Ascending aorta (tissue), 2 donors: ENCODE measurements at regions not wholly inside any gene's neighbourhood (a gene's known extent, or its start where the extent isn't known, plus 50 kb on each side); places are given as distances from the start of the nearest gene placed in this dataset.

Source experiments
- DNase-seq, 2 donors: peaks; one replicate each; pipeline ENCODE4 v3.0.0-alpha.2; 2019; ENCODE audit warnings: low spot score in 2 of 2
- H3K27ac ChIP-seq, 2 donors: fragments of 200-600 bp; sonication (generic); one replicate each; pipeline ENCODE4 v1.5.1; 2016 to 2017; ENCODE audit warnings: mild to moderate bottlenecking in 1 of 2
- H3K27me3 ChIP-seq: fragments of 200-600 bp; sonication (generic); one replicate; pipeline ENCODE4 v1.5.1; 2017
- H3K36me3 ChIP-seq, 2 donors: fragments of 200-600 bp; sonication (generic); one replicate each; pipeline ENCODE4 v1.5.1; 2016
- H3K4me1 ChIP-seq, 2 donors: fragments of 200-600 bp; sonication (generic); one replicate each; pipeline ENCODE4 v1.5.1; 2016 to 2017; ENCODE audit warnings: mild to moderate bottlenecking in 1 of 2
- H3K4me3 ChIP-seq, 2 donors: fragments of 200-600 bp; sonication (generic); one replicate each; pipeline ENCODE4 v1.5.1; 2016 to 2017; ENCODE audit warnings: mild to moderate bottlenecking in 1 of 2
- H3K9me3 ChIP-seq, 2 donors: fragments of 200-600 bp; sonication (generic); one replicate each; pipeline ENCODE4 v1.5.1; 2016
- intact Hi-C: fragments of 100-400 bp; cut with DNase I; formaldehyde crosslinking; loops from one replicate; pipeline ENCODE4 v1.15.1; 2023
- TF ChIP-seq, protein P1 (sequence below), 3 experiments: fragments of 200-600 bp in 2 of 3; fragments of 450-650 bp in 1 of 3; sonication (generic) in 2 of 3; IDR thresholded peaks; one replicate each; pipeline ENCODE4 v1.5.1; 2016 to 2019; ENCODE audit warnings: antibody characterized with exemption in 3 of 3, mild to moderate bottlenecking in 1 of 3, moderate library complexity in 1 of 3

- H3K9me3 ChIP-seq, result no peaks in the 10 kb centered on the region
- TF ChIP-seq, protein P1, sequence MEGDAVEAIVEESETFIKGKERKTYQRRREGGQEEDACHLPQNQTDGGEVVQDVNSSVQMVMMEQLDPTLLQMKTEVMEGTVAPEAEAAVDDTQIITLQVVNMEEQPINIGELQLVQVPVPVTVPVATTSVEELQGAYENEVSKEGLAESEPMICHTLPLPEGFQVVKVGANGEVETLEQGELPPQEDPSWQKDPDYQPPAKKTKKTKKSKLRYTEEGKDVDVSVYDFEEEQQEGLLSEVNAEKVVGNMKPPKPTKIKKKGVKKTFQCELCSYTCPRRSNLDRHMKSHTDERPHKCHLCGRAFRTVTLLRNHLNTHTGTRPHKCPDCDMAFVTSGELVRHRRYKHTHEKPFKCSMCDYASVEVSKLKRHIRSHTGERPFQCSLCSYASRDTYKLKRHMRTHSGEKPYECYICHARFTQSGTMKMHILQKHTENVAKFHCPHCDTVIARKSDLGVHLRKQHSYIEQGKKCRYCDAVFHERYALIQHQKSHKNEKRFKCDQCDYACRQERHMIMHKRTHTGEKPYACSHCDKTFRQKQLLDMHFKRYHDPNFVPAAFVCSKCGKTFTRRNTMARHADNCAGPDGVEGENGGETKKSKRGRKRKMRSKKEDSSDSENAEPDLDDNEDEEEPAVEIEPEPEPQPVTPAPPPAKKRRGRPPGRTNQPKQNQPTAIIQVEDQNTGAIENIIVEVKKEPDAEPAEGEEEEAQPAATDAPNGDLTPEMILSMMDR (IDR thresholded peaks at IDR 0.05), result no peak
- H3K4me1 ChIP-seq, result peaks cover 0 to 26% of the 10 kb centered on the region in 2 donors
- H3K36me3 ChIP-seq, result no peaks in the 10 kb centered on the region
- DNase-seq, result no peak
- intact Hi-C loops, result no loop called here
- no peak overlapping the region for H3K4me3 ChIP-seq
- no peaks in the 10 kb centered on the region for H3K27me3 ChIP-seq
- peak overlapping the region; percentile 22 to 71 for H3K27ac ChIP-seq
Observed at GRCh38 chr12:20044846-20045245, 323.5 kb upstream of the PDE3A start.

- Histone ChIP-seq H3K4me3 (no peak overlapping the region), H3K36me3 (no peaks in the 10 kb centered on the region), H3K9me3 (no peaks in the 10 kb centered on the region), H3K27ac (peak overlapping the region in 1 of 2 donors; percentile 19), H3K4me1 (peaks cover 0 to 28% of the 10 kb centered on the region in 2 donors), H3K27me3 (no peaks in the 10 kb centered on the region)
- TF ChIP-seq, protein P1 (IDR thresholded peaks at IDR 0.05), result no peak
- DNase-seq, result no peak
- intact Hi-C loops, result no loop called here
Observed at GRCh38 chr12:20047901-20048300, 320.4 kb upstream of the PDE3A start.

DNA sequence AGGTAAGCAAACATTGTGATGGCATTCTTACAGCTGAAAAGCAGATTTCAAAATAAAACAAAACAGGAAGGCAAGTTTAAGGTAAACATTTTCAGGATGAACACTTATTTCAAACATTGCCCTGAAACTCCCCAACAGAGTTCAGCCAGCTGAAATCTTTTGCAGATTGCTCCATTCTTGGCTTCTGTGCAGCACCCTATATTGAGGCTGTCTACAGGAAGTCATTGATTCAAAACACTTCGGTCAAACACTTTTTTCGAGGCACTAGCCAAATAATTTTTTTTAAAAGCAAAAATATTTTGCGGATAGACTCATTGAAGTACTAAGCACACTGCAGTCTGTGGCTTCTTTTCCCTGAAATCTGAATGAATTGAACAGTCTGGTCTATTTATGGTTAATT lies 318.1 kb upstream of the PDE3A start:
- H3K9me3 ChIP-seq, result no peaks in the 10 kb centered on the region
- no peak overlapping the region for H3K4me3 ChIP-seq
- no peaks in the 10 kb centered on the region for H3K27me3 ChIP-seq
- TF ChIP-seq, protein P1 (IDR thresholded peaks at IDR 0.05), result no peak
- peak overlapping the region; percentile 19 to 31 for H3K27ac ChIP-seq
- no peaks in the 10 kb centered on the region for H3K36me3 ChIP-seq
- peaks cover 0 to 21% of the 10 kb centered on the region in 2 donors for H3K4me1 ChIP-seq
- intact Hi-C loops, result no loop called here
- DNase-seq, result no peak

DNA sequence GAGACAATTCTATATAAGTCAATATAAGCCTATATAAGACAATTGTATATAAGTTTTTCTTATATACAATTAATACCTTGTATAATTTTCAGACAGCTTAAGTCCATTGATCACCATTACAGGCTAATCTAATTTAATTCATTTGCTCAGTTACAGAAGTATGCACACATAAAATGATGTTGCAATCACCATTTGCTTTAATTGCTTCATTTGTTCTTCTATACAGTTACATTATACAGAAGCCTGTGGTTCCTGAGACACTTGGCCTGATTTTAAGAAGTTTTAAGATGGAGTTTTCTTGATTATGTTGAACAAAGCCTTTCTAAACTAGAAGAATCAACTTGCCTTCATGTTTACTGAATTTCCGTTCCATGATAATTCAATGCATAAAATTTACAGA lies 314.6 kb upstream of the PDE3A start:
- Histone ChIP-seq H3K36me3 (no peaks in the 10 kb centered on the region), H3K4me1 (peaks cover 0 to 20% of the 10 kb centered on the region in 2 donors), H3K27ac (no peak overlapping the region), H3K27me3 (no peaks in the 10 kb centered on the region), H3K9me3 (no peaks in the 10 kb centered on the region), H3K4me3 (no peak overlapping the region)
- intact Hi-C loops, result no loop called here
- no peak for DNase-seq
- TF ChIP-seq, protein P1 (IDR thresholded peaks at IDR 0.05), result no peak

GRCh38 chr12:20055856-20056255 lies 312.5 kb upstream of the PDE3A start:
- H3K36me3 ChIP-seq, result no peaks in the 10 kb centered on the region
- H3K9me3 ChIP-seq, result no peaks in the 10 kb centered on the region
- intact Hi-C loops, result loop anchor here (5.0 kb wide), 1 partner anchor 41 kb away; no protein-coding TSS in a partner anchor
- peaks cover 0 to 4% of the 10 kb centered on the region in 2 donors for H3K4me1 ChIP-seq
- H3K27ac ChIP-seq, result peak overlapping the region in 1 of 2 donors; percentile 7
- TF ChIP-seq, protein P1 (IDR thresholded peaks at IDR 0.05), result no peak
- no peaks in the 10 kb centered on the region for H3K27me3 ChIP-seq
- no peak overlapping the region for H3K4me3 ChIP-seq
- no peak for DNase-seq

DNA sequence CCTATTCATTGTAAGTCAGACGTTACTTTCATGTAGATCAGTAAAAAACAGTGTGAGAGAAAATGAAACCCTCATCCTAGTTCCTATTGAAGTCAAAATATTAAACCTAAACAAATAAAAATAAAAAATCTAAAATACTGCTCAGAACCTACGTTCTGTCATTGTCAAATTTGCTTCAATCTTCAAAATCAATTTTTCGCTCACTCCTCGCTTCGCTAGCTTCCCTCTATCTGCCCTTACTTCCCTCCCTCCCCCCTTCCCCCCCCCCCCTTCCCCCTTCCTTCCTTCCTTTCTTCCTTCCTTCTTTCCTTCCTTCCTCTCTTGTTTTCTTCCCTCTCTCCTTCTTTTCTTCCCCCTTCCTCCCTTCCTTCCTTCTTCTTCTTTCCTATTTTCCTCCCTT lies 310.9 kb upstream of the PDE3A start:
- Histone ChIP-seq H3K27ac (no peak overlapping the region), H3K4me3 (no peak overlapping the region), H3K27me3 (no peaks in the 10 kb centered on the region), H3K4me1 (peaks cover 0 to 3% of the 10 kb centered on the region in 2 donors), H3K9me3 (no peaks in the 10 kb centered on the region), H3K36me3 (no peaks in the 10 kb centered on the region)
- DNase-seq, result no peak
- intact Hi-C loops, result loop anchor here (5.0 kb wide), 1 partner anchor 40 kb away; no protein-coding TSS in a partner anchor
- TF ChIP-seq, protein P1 (IDR thresholded peaks at IDR 0.05), result no peak
